ENCODE measurements at regions not wholly inside any gene's neighbourhood (a gene's known extent, or its start where the extent isn't known, plus 50 kb on each side); places are given as distances from the start of the nearest gene placed in this dataset.

GRCh38 chr2:65876114-65876513 is 443.7 kb upstream of the SPRED2 start:
- Histone ChIP-seq H3K27ac (ENCODE audit: low read depth in 2 of 2, low read length in 1 of 2) (no peak overlapping the region), H3K4me3 (ENCODE audit: low read depth in 1 of 2, low read length in 2 of 2) (no peak overlapping the region), H3K27me3 (ENCODE audit: control insufficient read depth in 1 of 2, insufficient read depth in 2 of 2, low read length in 2 of 2) (no peaks in the 10 kb centered on the region), H3K36me3 (ENCODE audit: control insufficient read depth in 2 of 2, insufficient read depth in 2 of 2, low read length in 1 of 2) (no peaks in the 10 kb centered on the region), H3K4me1 (ENCODE audit: control insufficient read depth in 2 of 2, insufficient read depth in 2 of 2, low read length in 1 of 2) (peaks cover 2 to 3% of the 10 kb centered on the region in 2 donors), H3K9me3 (ENCODE audit: control insufficient read depth in 2 of 2, insufficient read depth in 1 of 2, low read depth in 1 of 2, low read length in 1 of 2) (no peaks in the 10 kb centered on the region)
- 60 to 79% methylated on average over 2 of the region's 2 CpGs for WGBS, 2 donors

GRCh38 chr2:65870826-65871225 is 438.4 kb upstream of the SPRED2 start:
- no peaks in the 10 kb centered on the region for H3K36me3 ChIP-seq (ENCODE audit: control insufficient read depth in 2 of 2, insufficient read depth in 2 of 2, low read length in 1 of 2)
- no peaks in the 10 kb centered on the region for H3K27me3 ChIP-seq (ENCODE audit: control insufficient read depth in 1 of 2, insufficient read depth in 2 of 2, low read length in 2 of 2)
- no peak overlapping the region for H3K27ac ChIP-seq (ENCODE audit: low read depth in 2 of 2, low read length in 1 of 2)
- no peaks in the 10 kb centered on the region for H3K9me3 ChIP-seq (ENCODE audit: control insufficient read depth in 2 of 2, insufficient read depth in 1 of 2, low read depth in 1 of 2, low read length in 1 of 2)
- H3K4me3 ChIP-seq (ENCODE audit: low read depth in 1 of 2, low read length in 2 of 2): no peak overlapping the region
- 85 to 86% methylated on average over 2 of the region's 2 CpGs for WGBS, 2 donors
- no peaks in the 10 kb centered on the region for H3K4me1 ChIP-seq (ENCODE audit: control insufficient read depth in 2 of 2, insufficient read depth in 2 of 2, low read length in 1 of 2)

- WGBS, 2 donors: 84 to 90% methylated on average over 5 of the region's 5 CpGs
- no peak overlapping the region for H3K27ac ChIP-seq (ENCODE audit: low read depth in 2 of 2, low read length in 1 of 2)
- H3K9me3 ChIP-seq (ENCODE audit: control insufficient read depth in 2 of 2, insufficient read depth in 1 of 2, low read depth in 1 of 2, low read length in 1 of 2): no peaks in the 10 kb centered on the region
- H3K27me3 ChIP-seq (ENCODE audit: control insufficient read depth in 1 of 2, insufficient read depth in 2 of 2, low read length in 2 of 2): no peaks in the 10 kb centered on the region
- H3K36me3 ChIP-seq (ENCODE audit: control insufficient read depth in 2 of 2, insufficient read depth in 2 of 2, low read length in 1 of 2): no peaks in the 10 kb centered on the region
- H3K4me3 ChIP-seq (ENCODE audit: low read depth in 1 of 2, low read length in 2 of 2): no peak overlapping the region
- H3K4me1 ChIP-seq (ENCODE audit: control insufficient read depth in 2 of 2, insufficient read depth in 2 of 2, low read length in 1 of 2): no peaks in the 10 kb centered on the region
These were observed 436.9 kb upstream of the SPRED2 start for GRCh38 chr2:65869296-65869695.

GRCh38 chr2:65868177-65868576 is 435.8 kb upstream of the SPRED2 start:
- Histone ChIP-seq H3K4me1 (ENCODE audit: control insufficient read depth in 2 of 2, insufficient read depth in 2 of 2, low read length in 1 of 2) (no peaks in the 10 kb centered on the region), H3K36me3 (ENCODE audit: control insufficient read depth in 2 of 2, insufficient read depth in 2 of 2, low read length in 1 of 2) (no peaks in the 10 kb centered on the region), H3K27ac (ENCODE audit: low read depth in 2 of 2, low read length in 1 of 2) (no peak overlapping the region), H3K4me3 (ENCODE audit: low read depth in 1 of 2, low read length in 2 of 2) (no peak overlapping the region), H3K9me3 (ENCODE audit: control insufficient read depth in 2 of 2, insufficient read depth in 1 of 2, low read depth in 1 of 2, low read length in 1 of 2) (no peaks in the 10 kb centered on the region), H3K27me3 (ENCODE audit: control insufficient read depth in 1 of 2, insufficient read depth in 2 of 2, low read length in 2 of 2) (no peaks in the 10 kb centered on the region)
- 84 to 90% methylated on average over 5 of the region's 5 CpGs for WGBS, 2 donors

- H3K36me3 ChIP-seq (ENCODE audit: control insufficient read depth in 2 of 2, insufficient read depth in 2 of 2, low read length in 1 of 2): no peaks in the 10 kb centered on the region
- H3K27me3 ChIP-seq (ENCODE audit: control insufficient read depth in 1 of 2, insufficient read depth in 2 of 2, low read length in 2 of 2): no peaks in the 10 kb centered on the region
- no peak overlapping the region for H3K27ac ChIP-seq (ENCODE audit: low read depth in 2 of 2, low read length in 1 of 2)
- WGBS, 2 donors: 73 to 82% methylated on average over 4 of the region's 4 CpGs
- H3K4me3 ChIP-seq (ENCODE audit: low read depth in 1 of 2, low read length in 2 of 2): no peak overlapping the region
- no peaks in the 10 kb centered on the region for H3K4me1 ChIP-seq (ENCODE audit: control insufficient read depth in 2 of 2, insufficient read depth in 2 of 2, low read length in 1 of 2)
- H3K9me3 ChIP-seq (ENCODE audit: control insufficient read depth in 2 of 2, insufficient read depth in 1 of 2, low read depth in 1 of 2, low read length in 1 of 2): no peaks in the 10 kb centered on the region
These were observed 435.0 kb upstream of the SPRED2 start for GRCh38 chr2:65867446-65867845.

- Histone ChIP-seq H3K4me3 (ENCODE audit: low read depth in 1 of 2, low read length in 2 of 2) (no peak overlapping the region), H3K4me1 (ENCODE audit: control insufficient read depth in 2 of 2, insufficient read depth in 2 of 2, low read length in 1 of 2) (no peaks in the 10 kb centered on the region), H3K27me3 (ENCODE audit: control insufficient read depth in 1 of 2, insufficient read depth in 2 of 2, low read length in 2 of 2) (no peaks in the 10 kb centered on the region), H3K9me3 (ENCODE audit: control insufficient read depth in 2 of 2, insufficient read depth in 1 of 2, low read depth in 1 of 2, low read length in 1 of 2) (no peaks in the 10 kb centered on the region), H3K36me3 (ENCODE audit: control insufficient read depth in 2 of 2, insufficient read depth in 2 of 2, low read length in 1 of 2) (no peaks in the 10 kb centered on the region), H3K27ac (ENCODE audit: low read depth in 2 of 2, low read length in 1 of 2) (no peak overlapping the region)
- WGBS, 2 donors: 73 to 81% methylated on average over 3 of the region's 3 CpGs
These were observed 433.7 kb upstream of the SPRED2 start for GRCh38 chr2:65866148-65866547.

- Histone ChIP-seq H3K9me3 (ENCODE audit: control insufficient read depth in 2 of 2, insufficient read depth in 1 of 2, low read depth in 1 of 2, low read length in 1 of 2) (no peaks in the 10 kb centered on the region), H3K4me1 (ENCODE audit: control insufficient read depth in 2 of 2, insufficient read depth in 2 of 2, low read length in 1 of 2) (no peaks in the 10 kb centered on the region), H3K27me3 (ENCODE audit: control insufficient read depth in 1 of 2, insufficient read depth in 2 of 2, low read length in 2 of 2) (no peaks in the 10 kb centered on the region), H3K36me3 (ENCODE audit: control insufficient read depth in 2 of 2, insufficient read depth in 2 of 2, low read length in 1 of 2) (no peaks in the 10 kb centered on the region), H3K27ac (ENCODE audit: low read depth in 2 of 2, low read length in 1 of 2) (no peak overlapping the region), H3K4me3 (ENCODE audit: low read depth in 1 of 2, low read length in 2 of 2) (no peak overlapping the region)
- 91% methylated on average over 5 of the region's 5 CpGs for WGBS, 2 donors
These were observed 432.2 kb upstream of the SPRED2 start for GRCh38 chr2:65864619-65865018.

- Histone ChIP-seq H3K27me3 (ENCODE audit: control insufficient read depth in 1 of 2, insufficient read depth in 2 of 2, low read length in 2 of 2) (no peaks in the 10 kb centered on the region), H3K4me1 (ENCODE audit: control insufficient read depth in 2 of 2, insufficient read depth in 2 of 2, low read length in 1 of 2) (no peaks in the 10 kb centered on the region), H3K4me3 (ENCODE audit: low read depth in 1 of 2, low read length in 2 of 2) (no peak overlapping the region), H3K9me3 (ENCODE audit: control insufficient read depth in 2 of 2, insufficient read depth in 1 of 2, low read depth in 1 of 2, low read length in 1 of 2) (no peaks in the 10 kb centered on the region), H3K36me3 (ENCODE audit: control insufficient read depth in 2 of 2, insufficient read depth in 2 of 2, low read length in 1 of 2) (no peaks in the 10 kb centered on the region), H3K27ac (ENCODE audit: low read depth in 2 of 2, low read length in 1 of 2) (no peak overlapping the region)
These were observed 431.3 kb upstream of the SPRED2 start for GRCh38 chr2:65863713-65864112.

GRCh38 chr2:65856928-65857327 is 424.5 kb upstream of the SPRED2 start:
- H3K27me3 ChIP-seq (ENCODE audit: control insufficient read depth in 1 of 2, insufficient read depth in 2 of 2, low read length in 2 of 2): no peaks in the 10 kb centered on the region
- H3K4me1 ChIP-seq (ENCODE audit: control insufficient read depth in 2 of 2, insufficient read depth in 2 of 2, low read length in 1 of 2): no peaks in the 10 kb centered on the region
- no peak overlapping the region for H3K4me3 ChIP-seq (ENCODE audit: low read depth in 1 of 2, low read length in 2 of 2)
- no peaks in the 10 kb centered on the region for H3K36me3 ChIP-seq (ENCODE audit: control insufficient read depth in 2 of 2, insufficient read depth in 2 of 2, low read length in 1 of 2)
- H3K27ac ChIP-seq (ENCODE audit: low read depth in 2 of 2, low read length in 1 of 2): no peak overlapping the region
- WGBS, 2 donors: 63 to 76% methylated on average over 3 of the region's 3 CpGs
- no peaks in the 10 kb centered on the region for H3K9me3 ChIP-seq (ENCODE audit: control insufficient read depth in 2 of 2, insufficient read depth in 1 of 2, low read depth in 1 of 2, low read length in 1 of 2)

GRCh38 chr2:65856423-65856822 is 424.0 kb upstream of the SPRED2 start:
- H3K27ac ChIP-seq (ENCODE audit: low read depth in 2 of 2, low read length in 1 of 2): no peak overlapping the region
- no peak overlapping the region for H3K4me3 ChIP-seq (ENCODE audit: low read depth in 1 of 2, low read length in 2 of 2)
- H3K27me3 ChIP-seq (ENCODE audit: control insufficient read depth in 1 of 2, insufficient read depth in 2 of 2, low read length in 2 of 2): no peaks in the 10 kb centered on the region
- H3K9me3 ChIP-seq (ENCODE audit: control insufficient read depth in 2 of 2, insufficient read depth in 1 of 2, low read depth in 1 of 2, low read length in 1 of 2): no peaks in the 10 kb centered on the region
- no peaks in the 10 kb centered on the region for H3K4me1 ChIP-seq (ENCODE audit: control insufficient read depth in 2 of 2, insufficient read depth in 2 of 2, low read length in 1 of 2)
- H3K36me3 ChIP-seq (ENCODE audit: control insufficient read depth in 2 of 2, insufficient read depth in 2 of 2, low read length in 1 of 2): no peaks in the 10 kb centered on the region
